HCT116 (cell line): ENCODE measurements at regions not wholly inside any gene's neighbourhood (a gene's known extent, or its start where the extent isn't known, plus 50 kb on each side); places are given as distances from the start of the nearest gene placed in this dataset.

Source experiments
- ATAC-seq: fragments of 200-7000 bp; cut with Tn5 transposase; 2 replicates; pipeline ENCODE4 v1.9.1; 2020; ENCODE audit warnings: mild to moderate bottlenecking, moderate library complexity
- BruUV-seq: library from RNA; stranded (reverse); fragments of 400-500 nt; replicated peaks from 2 replicates; lab custom pipeline; 2021; lab: Mats Ljungman, UMichigan
- CTCF ChIA-PET: fragments of 300-600 bp; sonication (Branson Sonifier 250); formaldehyde crosslinking; loops from one replicate; lab custom pipeline; 2021; ENCODE audit warnings: antibody characterized with exemption; lab: Charles Lee
- POLR2A ChIA-PET: fragments of 300-600, 350-600 bp; sonication (Branson Sonifier 250); formaldehyde crosslinking; loops from one replicate; lab custom pipeline; 2021; ENCODE audit warnings: antibody characterized with exemption; lab: Charles Lee
- RAD21 ChIA-PET, 2 experiments: fragments of 300-600 bp; sonication (Branson Sonifier 250); formaldehyde crosslinking; loops; one replicate each; lab custom pipeline; 2023; ENCODE audit warnings: low total read pairs in 2 of 2; ENCODE audit not compliant: uncharacterized antibody in 2 of 2, unreplicated experiment in 2 of 2, low non-redundant PET in 1 of 2; lab: Charles Lee
- DNase-seq: peaks from one replicate; pipeline ENCODE4 v3.0.0-alpha.2; 2010; ENCODE audit warnings: low read depth, low spot score
- H2AFZ ChIP-seq: fragments of 200-600 bp; shearing (Covaris generic), sonication (generic); 2 replicates; pipeline ENCODE4 v1.6.1; 2017; ENCODE audit warnings: low read depth, mixed run types, mixed read lengths, antibody characterized with exemption, low read length; ENCODE audit not compliant: poor library complexity, severe bottlenecking
- H3K27ac ChIP-seq: 2 replicates; pipeline ENCODE4 v1.5.1; 2012; ENCODE audit warnings: low read depth, low read length
- H3K27me3 ChIP-seq: fragments of 200-600 bp; sonication (generic); 2 replicates; pipeline ENCODE4 v1.6.1; 2016; ENCODE audit warnings: mixed run types, low read length, mixed read lengths; ENCODE audit not compliant: insufficient read depth
- H3K36me3 ChIP-seq, 2 experiments: fragments of 200-500 bp in 1 of 2; fragments of 200-600 bp in 1 of 2; sonication (Bioruptor generic) in 1 of 2; sonication (generic) in 1 of 2; 2 replicates each; pipeline versions ENCODE4 v1.5.1 to v1.6.1; 2014 to 2016; ENCODE audit warnings: low read length in 2 of 2, inconsistent platforms in 1 of 2, mixed read lengths in 1 of 2, mixed run types in 1 of 2; ENCODE audit not compliant: insufficient read depth in 2 of 2, control insufficient read depth in 1 of 2
- H3K4me1 ChIP-seq, 2 experiments: fragments of 200-600 bp in 1 of 2; sonication (generic) in 1 of 2; 2 replicates each; pipeline versions ENCODE4 v1.5.1 to v1.6.1; 2012 to 2017; ENCODE audit warnings: low read length in 2 of 2, inconsistent platforms in 1 of 2, mild to moderate bottlenecking in 1 of 2, mixed read lengths in 1 of 2, mixed run types in 1 of 2, moderate library complexity in 1 of 2; ENCODE audit not compliant: insufficient read depth in 2 of 2, control insufficient read depth in 1 of 2
- H3K4me2 ChIP-seq: fragments of 200-600 bp; sonication (generic); 2 replicates; pipeline ENCODE4 v1.6.1; 2017; ENCODE audit warnings: mixed run types, low read length, mixed read lengths
- H3K4me3 ChIP-seq, 2 experiments: fragments of 200-600 bp in 1 of 2; sonication (generic) in 1 of 2; replicated peaks in 1 of 2; 2 replicates each; pipeline ENCODE4 v1.5.1; 2011 to 2016; ENCODE audit warnings: low read length in 2 of 2, control low read depth in 1 of 2, low read depth in 1 of 2, mild to moderate bottlenecking in 1 of 2, mixed read lengths in 1 of 2, mixed run types in 1 of 2
- H3K79me2 ChIP-seq: fragments of 200-600 bp; sonication (generic); 2 replicates; pipeline ENCODE4 v1.6.1; 2017; ENCODE audit warnings: mild to moderate bottlenecking, mixed run types, low read length, moderate library complexity, mixed read lengths; ENCODE audit not compliant: insufficient read depth
- H3K9ac ChIP-seq: fragments of 200-600 bp; sonication (generic); 2 replicates; pipeline ENCODE4 v1.6.1; 2016; ENCODE audit warnings: low read length, mixed read lengths
- H3K9me2 ChIP-seq: fragments of 200-600 bp; sonication (generic), shearing (Covaris generic); 2 replicates; pipeline ENCODE4 v1.6.1; 2017; ENCODE audit warnings: mixed run types, mild to moderate bottlenecking, moderate library complexity; ENCODE audit not compliant: insufficient read depth
- H3K9me3 ChIP-seq, 2 experiments: fragments of 200-500 bp in 1 of 2; fragments of 200-600 bp in 1 of 2; sonication (Bioruptor generic) in 1 of 2; sonication (generic) in 1 of 2; 2 replicates each; pipeline ENCODE4 v1.6.1; 2014 to 2017; ENCODE audit warnings: low read length in 2 of 2, mixed read lengths in 2 of 2, inconsistent platforms in 1 of 2, low read depth in 1 of 2, mild to moderate bottlenecking in 1 of 2, mixed run types in 1 of 2, moderate library complexity in 1 of 2; ENCODE audit not compliant: control insufficient read depth in 1 of 2, insufficient read depth in 1 of 2
- H4K20me1 ChIP-seq: fragments of 200-600 bp; sonication (generic), shearing (Covaris generic); 2 replicates; pipeline ENCODE4 v1.6.1; 2017; ENCODE audit warnings: mixed run types, mild to moderate bottlenecking, moderate library complexity; ENCODE audit not compliant: insufficient read depth
- ATF3 ChIP-seq: IDR thresholded peaks from 2 replicates; pipeline ENCODE4 v1.6.1; 2012
- EZH2phosphoT487 ChIP-seq: fragments of 200-600 bp; IDR thresholded peaks from 2 replicates; pipeline ENCODE4 v1.6.1; 2018; ENCODE audit warnings: antibody characterized with exemption, borderline replicate concordance
- REST ChIP-seq: IDR thresholded peaks from 2 replicates; pipeline ENCODE4 v1.6.1; 2012; ENCODE audit warnings: low read depth
- SIN3A ChIP-seq: IDR thresholded peaks from 2 replicates; pipeline ENCODE4 v1.6.1; 2012; ENCODE audit warnings: low read depth
- intact Hi-C: fragments of 100-400 bp; cut with micrococcal nuclease; formaldehyde crosslinking; loops from 2 replicates; pipeline ENCODE4 v1.10.0; 2022

DNA sequence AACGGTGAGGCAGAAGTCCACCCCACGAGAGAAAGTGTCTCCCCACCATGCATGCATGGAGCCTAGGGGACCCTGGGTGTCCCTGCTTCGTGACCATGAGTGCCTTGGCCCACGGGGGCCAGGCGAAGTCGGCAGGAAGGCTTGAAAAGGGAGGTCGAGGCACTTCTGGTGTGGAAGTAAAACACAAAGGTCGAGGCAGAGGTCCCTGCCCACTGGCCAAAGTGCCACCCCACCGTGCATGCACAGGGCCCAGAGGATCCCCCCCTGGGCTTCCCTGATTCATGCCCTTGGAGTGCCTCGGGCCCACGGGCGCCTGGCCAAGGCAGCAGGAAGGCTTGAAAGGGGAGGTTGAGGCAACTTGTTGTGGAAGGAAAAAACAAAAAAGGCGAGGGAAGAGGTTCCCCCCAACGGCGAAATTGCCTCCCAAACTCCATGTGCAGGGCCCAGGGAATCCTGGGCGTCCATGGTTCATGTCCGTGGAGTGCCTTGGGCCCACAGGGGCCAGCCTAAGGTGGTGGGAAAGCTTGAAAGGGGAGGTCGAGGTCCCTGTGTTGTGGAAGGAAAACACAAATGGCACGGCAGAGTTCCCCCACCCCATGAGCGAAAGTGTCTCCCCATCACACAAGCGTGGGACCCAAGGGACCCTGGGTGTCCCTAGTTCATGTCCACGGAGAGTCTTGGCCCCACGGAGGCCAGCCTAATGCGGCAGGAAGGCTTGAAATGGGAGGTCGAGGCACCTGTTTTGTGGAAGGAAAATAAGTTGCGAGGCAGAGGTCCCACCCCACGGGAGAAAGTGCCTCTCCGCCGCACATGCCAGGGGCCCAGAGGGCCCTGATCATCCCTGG, 372.1 kb downstream of the ALG10 start:
- H3K27ac ChIP-seq: no peak overlapping the region
- no peaks in the 10 kb centered on the region for H3K36me3 ChIP-seq
- TF ChIP-seq REST (no peak), EZH2phosphoT487 (no peak), ATF3 (no peak), SIN3A (no peak)
- TF ChIP-seq, all 23 proteins: peak for 0
- H3K4me3 ChIP-seq: no peak overlapping the region
- no peaks in the 10 kb centered on the region for H3K9me3 ChIP-seq
- H3K79me2 ChIP-seq: no peaks in the 10 kb centered on the region
- H3K4me1 ChIP-seq: no peaks in the 10 kb centered on the region
- H4K20me1 ChIP-seq: no peaks in the 10 kb centered on the region
- H2AFZ ChIP-seq: no peak overlapping the region
- BruUV-seq: no TSS peak
- ChIA-PET POLR2A (no interaction called here), CTCF (no interaction called here), RAD21 (no interaction called here)
- intact Hi-C loops: no loop called here
- H3K4me2 ChIP-seq: no peak overlapping the region
- no peak overlapping the region for H3K9ac ChIP-seq
- ATAC-seq (no peak), DNase-seq (no peak)
- H3K27me3 ChIP-seq: no peaks in the 10 kb centered on the region
- no peaks in the 10 kb centered on the region for H3K9me2 ChIP-seq
